Mesodermal cell (in vitro differentiated cells): ENCODE measurements at regions not wholly inside any gene's neighbourhood (a gene's known extent, or its start where the extent isn't known, plus 50 kb on each side); places are given as distances from the start of the nearest gene placed in this dataset.
"Not testable (repeated sequence)": the region's sequence is repeated elsewhere in the genome, so short reads cannot be mapped to it uniquely, and the experiment has no call there.

Experiments used
- H3K27ac ChIP-seq: 2 replicates; pipeline ENCODE4 v1.7.0; 2013; ENCODE audit warnings: mild to moderate bottlenecking, low read depth, low read length, moderate library complexity; ENCODE audit not compliant: severe bottlenecking
- H3K36me3 ChIP-seq: 2 replicates; pipeline ENCODE4 v1.7.1; 2013; ENCODE audit warnings: mild to moderate bottlenecking, low read length, moderate library complexity; ENCODE audit not compliant: control insufficient read depth, insufficient read depth
- H3K4me1 ChIP-seq: one replicate; pipeline ENCODE4 v1.7.1; 2013; ENCODE audit warnings: mild to moderate bottlenecking, low read length; ENCODE audit not compliant: insufficient read depth, control insufficient read depth, poor library complexity, severe bottlenecking
- H3K4me3 ChIP-seq: 2 replicates; pipeline ENCODE4 v1.7.0; 2013; ENCODE audit warnings: low read length, control low read depth, mild to moderate bottlenecking; ENCODE audit not compliant: insufficient read depth, poor library complexity, severe bottlenecking; ENCODE audit errors: extremely low read depth
- H3K9me3 ChIP-seq: 2 replicates; pipeline ENCODE4 v1.7.1; 2013; ENCODE audit warnings: mild to moderate bottlenecking, low read length, moderate library complexity; ENCODE audit not compliant: control insufficient read depth
- WGBS, 2 experiments: methylation state at CpG; one replicate each; pipeline ENCODE4 v1.1.5; 2013; ENCODE audit warnings: missing lambda C conversion rate in 2 of 2; ENCODE audit not compliant: insufficient coverage in 2 of 2; 5-methylcytosine and 5-hydroxymethylcytosine counted together

GRCh38 chr9:13026956-13027355, 252.1 kb downstream of the LURAP1L start:
- H3K4me3 ChIP-seq, result no peak overlapping the region
- no peak overlapping the region for H3K27ac ChIP-seq
- H3K4me1 ChIP-seq, result no peaks in the 10 kb centered on the region
- no peaks in the 10 kb centered on the region for H3K36me3 ChIP-seq
- WGBS, 2 experiments, result 59 to 89% methylated on average over 3 of the region's 3 CpGs
- no peaks in the 10 kb centered on the region for H3K9me3 ChIP-seq

GRCh38 chr9:13027879-13028278, 251.6 kb downstream of the MPDZ start:
- no peak overlapping the region for H3K4me3 ChIP-seq
- H3K36me3 ChIP-seq, result no peaks in the 10 kb centered on the region
- WGBS, 2 experiments, result 100% methylated on average over 3 of the region's 6 CpGs; no CpG with 5 or more reads in 1 of the 2 experiments
- no peak overlapping the region for H3K27ac ChIP-seq
- no peaks in the 10 kb centered on the region for H3K4me1 ChIP-seq
- no peaks in the 10 kb centered on the region for H3K9me3 ChIP-seq

GRCh38 chr9:13032585-13032984, 246.9 kb downstream of the MPDZ start:
- Histone ChIP-seq H3K9me3 (no peaks in the 10 kb centered on the region), H3K4me1 (no peaks in the 10 kb centered on the region), H3K27ac (no peak overlapping the region), H3K36me3 (no peaks in the 10 kb centered on the region), H3K4me3 (no peak overlapping the region)
- WGBS, 2 experiments, result 86 to 91% methylated on average over 4 of the region's 8 CpGs

- 10 to 24% methylated on average over 14 to 17 of the region's 19 CpGs for WGBS, 2 experiments
- Histone ChIP-seq H3K9me3 (no peaks in the 10 kb centered on the region), H3K4me1 (no peaks in the 10 kb centered on the region), H3K36me3 (no peaks in the 10 kb centered on the region), H3K4me3 (no peak overlapping the region), H3K27ac (no peak overlapping the region)
Measured at GRCh38 chr9:13033959-13034693, 245.4 kb downstream of the MPDZ start.

GRCh38 chr9:13034694-13035002, 244.8 kb downstream of the MPDZ start:
- Histone ChIP-seq H3K36me3 (no peaks in the 10 kb centered on the region), H3K4me1 (no peaks in the 10 kb centered on the region), H3K4me3 (no peak overlapping the region), H3K27ac (no peak overlapping the region), H3K9me3 (no peaks in the 10 kb centered on the region)
- 88 to 91% methylated on average over 1 of the region's 3 CpGs for WGBS, 2 experiments

GRCh38 chr9:13035822-13036221, 243.7 kb downstream of the MPDZ start:
- Histone ChIP-seq H3K27ac (no peak overlapping the region), H3K9me3 (no peaks in the 10 kb centered on the region), H3K36me3 (no peaks in the 10 kb centered on the region), H3K4me3 (no peak overlapping the region), H3K4me1 (no peaks in the 10 kb centered on the region)

- not testable (repeated sequence) for H3K9me3 ChIP-seq, H3K36me3 ChIP-seq, H3K27ac ChIP-seq, H3K4me3 ChIP-seq, H3K4me1 ChIP-seq
- WGBS, 2 experiments, result 90 to 96% methylated on average over 2 to 10 of the region's 27 CpGs
Measured at GRCh38 chr9:13037808-13038207, 241.7 kb downstream of the MPDZ start.

- WGBS, 2 experiments, result 78 to 89% methylated on average over 1 of the region's 5 CpGs
- H3K4me3 ChIP-seq, result no peak overlapping the region
- no peak overlapping the region for H3K27ac ChIP-seq
- no peaks in the 10 kb centered on the region for H3K9me3 ChIP-seq
- H3K4me1 ChIP-seq, result no peaks in the 10 kb centered on the region
- H3K36me3 ChIP-seq, result no peaks in the 10 kb centered on the region
Measured at GRCh38 chr9:13047827-13048587, 231.5 kb downstream of the MPDZ start.

GRCh38 chr9:13049223-13049622, 230.3 kb downstream of the MPDZ start:
- WGBS, 2 experiments, result 51 to 60% methylated on average over 5 to 6 of the region's 7 CpGs
- Histone ChIP-seq H3K9me3 (no peaks in the 10 kb centered on the region), H3K4me1 (no peaks in the 10 kb centered on the region), H3K4me3 (no peak overlapping the region), H3K27ac (peak overlapping the region; percentile 47), H3K36me3 (no peaks in the 10 kb centered on the region)

- no peaks in the 10 kb centered on the region for H3K4me1 ChIP-seq
- no peaks in the 10 kb centered on the region for H3K9me3 ChIP-seq
- no peaks in the 10 kb centered on the region for H3K36me3 ChIP-seq
- no CpG with 5 or more reads among the region's 2 CpGs for WGBS, 2 experiments
- no peak overlapping the region for H3K4me3 ChIP-seq
- H3K27ac ChIP-seq, result no peak overlapping the region
Measured at GRCh38 chr9:13053504-13053903, 226.0 kb downstream of the MPDZ start.

- Histone ChIP-seq H3K4me1 (no peaks in the 10 kb centered on the region), H3K9me3 (no peaks in the 10 kb centered on the region), H3K36me3 (no peaks in the 10 kb centered on the region), H3K4me3 (no peak overlapping the region), H3K27ac (no peak overlapping the region)
- WGBS, 2 experiments, result 83 to 100% methylated on average over 1 of the region's 1 CpG
Measured at GRCh38 chr9:13054389-13054788, 225.1 kb downstream of the MPDZ start.
